CD14-positive monocyte (primary cell): ENCODE measurements at regions not wholly inside any gene's neighbourhood (a gene's known extent, or its start where the extent isn't known, plus 50 kb on each side); places are given as distances from the start of the nearest gene placed in this dataset.

Source experiments
- DNase-seq, 3 donors: peaks; one replicate each; pipeline ENCODE4 v3.0.0-alpha.2; 2011 to 2022
- H2AFZ ChIP-seq: 2 replicates; pipeline ENCODE4 v1.6.0; 2012; ENCODE audit warnings: mild to moderate bottlenecking, low read depth, low read length, inconsistent platforms; ENCODE audit not compliant: insufficient read depth, poor library complexity, severe bottlenecking
- H3K27ac ChIP-seq, 2 donors: 1 replicate in 1 of 2; 2 replicates in 1 of 2; pipeline ENCODE4 v1.5.1; 2012 to 2013; ENCODE audit warnings: low read length in 2 of 2, control low read depth in 1 of 2, inconsistent platforms in 1 of 2, low read depth in 1 of 2, mild to moderate bottlenecking in 1 of 2
- H3K27me3 ChIP-seq, 2 donors: one replicate each; pipeline versions ENCODE4 v1.6.0 to v1.6.1; 2011 to 2013; ENCODE audit warnings: low read length in 2 of 2; ENCODE audit not compliant: control insufficient read depth in 2 of 2, insufficient read depth in 2 of 2
- H3K36me3 ChIP-seq, 2 donors: replicated peaks in 1 of 2; 1 replicate in 1 of 2; 2 replicates in 1 of 2; pipeline versions ENCODE4 v1.5.1 to v1.6.1; 2012 to 2013; ENCODE audit warnings: low read length in 2 of 2, control low read depth in 1 of 2, inconsistent platforms in 1 of 2, mild to moderate bottlenecking in 1 of 2; ENCODE audit not compliant: insufficient read depth in 2 of 2, control insufficient read depth in 1 of 2
- H3K4me1 ChIP-seq, 2 donors: 1 replicate in 1 of 2; 2 replicates in 1 of 2; pipeline versions ENCODE4 v1.5.1 to v1.6.1; 2012 to 2013; ENCODE audit warnings: low read length in 2 of 2, control low read depth in 1 of 2, inconsistent platforms in 1 of 2, mild to moderate bottlenecking in 1 of 2, moderate library complexity in 1 of 2; ENCODE audit not compliant: insufficient read depth in 2 of 2, control insufficient read depth in 1 of 2
- H3K4me2 ChIP-seq: replicated peaks from 2 replicates; pipeline ENCODE3; 2012; ENCODE audit warnings: low read length, moderate library complexity, mild to moderate bottlenecking; ENCODE audit not compliant: poor library complexity, severe bottlenecking; ENCODE audit errors: extremely low read depth
- H3K4me3 ChIP-seq, 3 experiments: fragments of 200-600 bp in 1 of 3; sonication (generic) in 1 of 3; replicated peaks in 1 of 3; 1 replicate in 2 of 3; 2 replicates in 1 of 3; pipeline ENCODE4 v1.5.1; 2011 to 2013; ENCODE audit warnings: low read length in 3 of 3, mild to moderate bottlenecking in 3 of 3, control low read depth in 2 of 3, low read depth in 2 of 3, inconsistent platforms in 1 of 3, moderate library complexity in 1 of 3
- H3K79me2 ChIP-seq: 2 replicates; pipeline ENCODE4 v1.6.0; 2012; ENCODE audit warnings: mild to moderate bottlenecking, control low read depth, inconsistent platforms, low read length, moderate library complexity; ENCODE audit not compliant: insufficient read depth
- H3K9ac ChIP-seq: 2 replicates; pipeline ENCODE4 v1.6.0; 2017; ENCODE audit warnings: low read length, mild to moderate bottlenecking; ENCODE audit not compliant: insufficient read depth, poor library complexity, severe bottlenecking
- H3K9me3 ChIP-seq, 2 donors: replicated peaks in 1 of 2; 1 replicate in 1 of 2; 2 replicates in 1 of 2; pipeline versions ENCODE4 v1.5.1 to v1.6.1; 2012 to 2013; ENCODE audit warnings: low read length in 2 of 2, control low read depth in 1 of 2; ENCODE audit not compliant: control insufficient read depth in 1 of 2, insufficient read depth in 1 of 2
- H4K20me1 ChIP-seq: 2 replicates; pipeline ENCODE4 v1.6.0; 2012; ENCODE audit warnings: mild to moderate bottlenecking, low read length, control low read depth, moderate library complexity; ENCODE audit not compliant: insufficient read depth
- H3K27ac Mint-ChIP-seq, 7 donors: one replicate each; pipeline ENCODE4 v1.8.0; 2020; ENCODE audit warnings: mild to moderate bottlenecking in 7 of 7, mixed read lengths in 7 of 7, moderate library complexity in 6 of 7, inconsistent platforms in 2 of 7
- H3K27me3 Mint-ChIP-seq, 3 donors: one replicate each; pipeline ENCODE4 v1.8.0; 2021 to 2022; ENCODE audit warnings: low read depth in 3 of 3, mild to moderate bottlenecking in 3 of 3, mixed read lengths in 3 of 3, moderate library complexity in 3 of 3, inconsistent platforms in 1 of 3
- H3K36me3 Mint-ChIP-seq, 2 donors: one replicate each; pipeline ENCODE4 v1.8.0; 2020; ENCODE audit warnings: mixed read lengths in 2 of 2, inconsistent platforms in 1 of 2, mild to moderate bottlenecking in 1 of 2
- H3K4me1 Mint-ChIP-seq: one replicate; pipeline ENCODE4 v1.8.0; 2020; ENCODE audit warnings: mild to moderate bottlenecking, mixed read lengths
- H3K4me3 Mint-ChIP-seq, 2 donors: one replicate each; pipeline ENCODE4 v1.8.0; 2020; ENCODE audit warnings: mild to moderate bottlenecking in 2 of 2, mixed read lengths in 2 of 2, moderate library complexity in 1 of 2
- H3K9me3 Mint-ChIP-seq, 7 donors: one replicate each; pipeline ENCODE4 v1.8.0; 2020 to 2022; ENCODE audit warnings: mixed read lengths in 7 of 7, mild to moderate bottlenecking in 6 of 7, moderate library complexity in 6 of 7, inconsistent platforms in 2 of 7
- WGBS: methylation state at CpG from one replicate; pipeline ENCODE4 v1.1.5; 2013; ENCODE audit warnings: missing lambda C conversion rate; ENCODE audit not compliant: insufficient coverage; 5-methylcytosine and 5-hydroxymethylcytosine counted together
- intact Hi-C, 2 donors: fragments of 100-400 bp; cut with micrococcal nuclease; formaldehyde crosslinking; loops; one replicate each; pipeline versions ENCODE4 v1.15.0 to v1.15.1; 2023
- TF ChIP-seq, protein P1 (sequence below): fragments of 200-600 bp; IDR thresholded peaks from one replicate; pipeline ENCODE4 v1.8.0; 2022; ENCODE audit warnings: antibody characterized with exemption, mild to moderate bottlenecking

DNA sequence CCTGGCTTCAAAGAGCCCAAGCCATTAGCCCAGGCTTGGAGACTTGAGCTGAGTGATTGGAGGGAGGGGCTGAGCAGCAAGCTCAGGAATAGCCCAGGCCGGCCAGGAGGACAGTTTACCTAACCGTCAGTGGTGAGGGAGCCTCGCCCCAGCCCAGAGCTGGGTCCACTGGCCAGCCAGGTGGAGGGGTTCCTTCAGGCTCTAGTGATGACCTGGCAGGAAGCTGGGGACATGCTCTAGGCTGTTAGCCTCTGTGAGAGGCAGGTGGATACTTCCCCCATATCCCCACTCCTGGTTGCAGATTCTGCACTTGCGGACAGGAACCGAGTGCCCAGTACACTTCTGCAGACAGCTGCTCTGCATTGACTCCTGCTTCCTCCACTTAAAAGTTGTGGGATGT lies 61.2 kb upstream of the ANTXRL start:
- no peak overlapping the region for H3K4me2 ChIP-seq
- intact Hi-C loops: no loop called here
- H3K27ac ChIP-seq: no peak overlapping the region
- H3K36me3 Mint-ChIP-seq: no peaks in the 10 kb centered on the region
- peaks cover 0 to 21% (median 4%) of the 10 kb centered on the region in 7 donors for H3K9me3 Mint-ChIP-seq
- H3K4me1 ChIP-seq: peaks cover 0 to 4% of the 10 kb centered on the region in 2 donors
- no peaks in the 10 kb centered on the region for H4K20me1 ChIP-seq
- H3K4me3 ChIP-seq: no peak overlapping the region
- peaks cover 0 to 2% (median 1%) of the 10 kb centered on the region in 3 donors for H3K27me3 Mint-ChIP-seq
- no peaks in the 10 kb centered on the region for H3K79me2 ChIP-seq
- H3K9ac ChIP-seq: no peak overlapping the region
- no peak overlapping the region for H2AFZ ChIP-seq
- H3K4me1 Mint-ChIP-seq: peaks cover 4% of the 10 kb centered on the region
- no peak overlapping the region for H3K27ac Mint-ChIP-seq
- DNase-seq: no peak
- no peak overlapping the region for H3K4me3 Mint-ChIP-seq
- no peaks in the 10 kb centered on the region for H3K27me3 ChIP-seq
- H3K36me3 ChIP-seq: no peaks in the 10 kb centered on the region
- TF ChIP-seq, protein P1, sequence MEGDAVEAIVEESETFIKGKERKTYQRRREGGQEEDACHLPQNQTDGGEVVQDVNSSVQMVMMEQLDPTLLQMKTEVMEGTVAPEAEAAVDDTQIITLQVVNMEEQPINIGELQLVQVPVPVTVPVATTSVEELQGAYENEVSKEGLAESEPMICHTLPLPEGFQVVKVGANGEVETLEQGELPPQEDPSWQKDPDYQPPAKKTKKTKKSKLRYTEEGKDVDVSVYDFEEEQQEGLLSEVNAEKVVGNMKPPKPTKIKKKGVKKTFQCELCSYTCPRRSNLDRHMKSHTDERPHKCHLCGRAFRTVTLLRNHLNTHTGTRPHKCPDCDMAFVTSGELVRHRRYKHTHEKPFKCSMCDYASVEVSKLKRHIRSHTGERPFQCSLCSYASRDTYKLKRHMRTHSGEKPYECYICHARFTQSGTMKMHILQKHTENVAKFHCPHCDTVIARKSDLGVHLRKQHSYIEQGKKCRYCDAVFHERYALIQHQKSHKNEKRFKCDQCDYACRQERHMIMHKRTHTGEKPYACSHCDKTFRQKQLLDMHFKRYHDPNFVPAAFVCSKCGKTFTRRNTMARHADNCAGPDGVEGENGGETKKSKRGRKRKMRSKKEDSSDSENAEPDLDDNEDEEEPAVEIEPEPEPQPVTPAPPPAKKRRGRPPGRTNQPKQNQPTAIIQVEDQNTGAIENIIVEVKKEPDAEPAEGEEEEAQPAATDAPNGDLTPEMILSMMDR: no peak
- WGBS: 89% methylated on average over 1 of the region's 5 CpGs
- H3K9me3 ChIP-seq: peaks cover 0 to 4% of the 10 kb centered on the region in 2 donors

DNA sequence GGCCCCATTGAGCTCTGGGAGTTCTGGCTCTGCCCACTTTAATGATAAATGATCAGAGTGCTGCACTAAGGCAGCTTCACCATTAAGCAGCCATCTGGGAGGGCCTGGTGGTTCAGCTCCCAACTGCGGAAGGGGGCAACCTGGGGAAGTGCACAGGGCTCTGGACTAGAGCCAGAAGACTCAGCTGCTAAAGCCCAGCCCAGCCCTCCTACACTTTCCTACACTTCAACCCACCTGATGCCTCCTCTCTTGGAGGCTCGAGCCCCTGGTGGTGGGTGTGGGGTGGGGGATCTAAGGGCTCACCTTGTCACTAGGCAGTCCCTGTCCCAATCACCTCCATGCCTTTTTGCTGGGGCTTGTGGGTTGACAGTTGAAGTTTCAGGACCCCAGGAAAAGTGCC lies 60.6 kb upstream of the ANTXRL start:
- Mint-ChIP-seq H3K27me3 (peaks cover 0 to 2% (median 1%) of the 10 kb centered on the region in 3 donors), H3K27ac (no peak overlapping the region), H3K4me3 (no peak overlapping the region), H3K9me3 (peaks cover 0 to 21% (median 4%) of the 10 kb centered on the region in 7 donors), H3K4me1 (peaks cover 4% of the 10 kb centered on the region), H3K36me3 (no peaks in the 10 kb centered on the region)
- no peak overlapping the region for H3K4me2 ChIP-seq
- H3K27ac ChIP-seq: no peak overlapping the region
- H3K4me1 ChIP-seq: peaks cover 0 to 4% of the 10 kb centered on the region in 2 donors
- no peak overlapping the region for H2AFZ ChIP-seq
- no peaks in the 10 kb centered on the region for H3K27me3 ChIP-seq
- H3K79me2 ChIP-seq: no peaks in the 10 kb centered on the region
- H3K36me3 ChIP-seq: no peaks in the 10 kb centered on the region
- DNase-seq: no peak
- peaks cover 0 to 4% of the 10 kb centered on the region in 2 donors for H3K9me3 ChIP-seq
- H3K4me3 ChIP-seq: no peak overlapping the region
- WGBS: no CpG with 5 or more reads among the region's 2 CpGs
- TF ChIP-seq, protein P1: no peak
- intact Hi-C loops: no loop called here
- no peaks in the 10 kb centered on the region for H4K20me1 ChIP-seq
- no peak overlapping the region for H3K9ac ChIP-seq
